Middle frontal gyrus (tissue), 1 donor: ENCODE measurements at regions not wholly inside any gene's neighbourhood (a gene's known extent, or its start where the extent isn't known, plus 50 kb on each side); places are given as distances from the start of the nearest gene placed in this dataset.

Experiments
- DNase-seq: peaks from one replicate; pipeline ENCODE4 v3.0.0-alpha.2; 2015; ENCODE audit warnings: low spot score; ENCODE audit errors: extremely low spot score

DNA sequence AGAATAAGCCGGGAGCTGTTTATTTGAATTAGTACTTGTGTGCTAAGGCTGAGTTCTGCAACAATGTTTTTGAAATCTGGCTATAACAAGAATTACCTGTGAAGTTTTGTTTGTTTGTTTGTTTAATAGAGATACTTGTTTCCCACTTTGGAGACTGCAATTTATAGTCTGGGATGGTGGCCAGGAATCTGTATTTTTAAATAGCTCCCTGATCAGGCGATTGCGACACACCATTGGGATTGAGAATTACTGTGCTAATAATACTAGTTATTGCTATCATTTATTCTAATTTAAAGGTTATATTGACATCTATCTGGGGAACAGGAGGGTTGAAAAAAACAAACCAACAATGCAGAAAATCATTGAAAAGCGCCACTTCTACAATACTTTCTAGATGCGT lies 951.6 kb upstream of the TENM3 start:
- no peak for DNase-seq

DNA sequence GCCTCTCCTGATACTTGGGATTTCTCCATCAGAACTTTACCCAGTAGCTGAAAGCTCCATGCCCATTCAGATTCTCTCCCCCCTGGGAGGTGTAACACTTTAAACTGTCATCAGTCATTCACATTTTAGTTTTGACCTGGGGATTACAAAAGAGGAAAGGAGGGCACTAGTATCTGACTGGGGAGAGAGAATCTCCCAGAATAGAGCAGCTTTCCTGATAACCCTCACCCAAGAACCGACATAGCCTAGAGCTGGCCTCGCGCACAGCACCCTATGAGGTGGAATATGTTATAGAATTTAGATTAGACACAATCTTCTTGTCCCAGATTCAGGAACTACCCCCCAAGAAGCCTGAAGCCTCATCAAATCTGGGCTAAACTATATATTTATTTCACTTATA lies 950.2 kb upstream of the TENM3 start:
- DNase-seq = no peak

DNA sequence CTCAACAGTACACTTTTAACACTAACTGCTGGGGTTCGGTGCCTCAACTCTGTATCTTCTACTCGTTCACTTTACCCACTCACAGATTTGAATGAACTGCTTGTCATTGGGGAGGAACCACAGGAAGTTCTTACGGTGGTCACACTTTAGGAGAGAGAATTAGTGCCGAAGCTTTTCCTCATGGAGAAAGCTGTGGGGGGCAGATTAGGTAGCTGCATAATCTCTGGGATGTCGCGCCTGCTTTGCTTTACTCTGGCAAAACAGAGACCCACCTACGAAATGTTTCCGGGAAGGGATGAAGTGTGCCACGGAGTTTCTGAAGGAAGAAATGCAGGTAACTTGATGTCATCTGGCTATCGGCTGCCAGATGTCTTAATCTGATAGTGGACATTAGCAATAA lies 949.7 kb upstream of the TENM3 start:
- DNase-seq = no peak

DNA sequence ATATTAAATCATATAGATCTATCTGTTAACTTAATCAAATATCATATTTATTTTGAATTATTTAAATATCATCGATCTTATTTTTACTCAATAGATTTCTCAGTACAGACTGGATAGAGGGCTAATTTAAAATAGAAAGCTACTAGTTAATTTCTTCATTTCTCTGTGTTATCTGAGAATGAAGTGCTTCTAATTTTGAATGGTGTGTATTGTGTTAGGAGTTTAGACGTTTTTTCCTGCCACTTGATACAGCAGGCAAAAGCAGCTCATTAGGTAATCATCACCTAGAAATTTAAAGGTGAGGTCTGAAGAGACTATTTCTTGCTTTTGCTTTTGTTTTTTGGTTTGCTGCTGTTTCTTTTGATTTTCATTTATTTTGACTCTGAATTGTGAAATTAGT lies 948.8 kb upstream of the TENM3 start:
- DNase-seq = no peak

DNA sequence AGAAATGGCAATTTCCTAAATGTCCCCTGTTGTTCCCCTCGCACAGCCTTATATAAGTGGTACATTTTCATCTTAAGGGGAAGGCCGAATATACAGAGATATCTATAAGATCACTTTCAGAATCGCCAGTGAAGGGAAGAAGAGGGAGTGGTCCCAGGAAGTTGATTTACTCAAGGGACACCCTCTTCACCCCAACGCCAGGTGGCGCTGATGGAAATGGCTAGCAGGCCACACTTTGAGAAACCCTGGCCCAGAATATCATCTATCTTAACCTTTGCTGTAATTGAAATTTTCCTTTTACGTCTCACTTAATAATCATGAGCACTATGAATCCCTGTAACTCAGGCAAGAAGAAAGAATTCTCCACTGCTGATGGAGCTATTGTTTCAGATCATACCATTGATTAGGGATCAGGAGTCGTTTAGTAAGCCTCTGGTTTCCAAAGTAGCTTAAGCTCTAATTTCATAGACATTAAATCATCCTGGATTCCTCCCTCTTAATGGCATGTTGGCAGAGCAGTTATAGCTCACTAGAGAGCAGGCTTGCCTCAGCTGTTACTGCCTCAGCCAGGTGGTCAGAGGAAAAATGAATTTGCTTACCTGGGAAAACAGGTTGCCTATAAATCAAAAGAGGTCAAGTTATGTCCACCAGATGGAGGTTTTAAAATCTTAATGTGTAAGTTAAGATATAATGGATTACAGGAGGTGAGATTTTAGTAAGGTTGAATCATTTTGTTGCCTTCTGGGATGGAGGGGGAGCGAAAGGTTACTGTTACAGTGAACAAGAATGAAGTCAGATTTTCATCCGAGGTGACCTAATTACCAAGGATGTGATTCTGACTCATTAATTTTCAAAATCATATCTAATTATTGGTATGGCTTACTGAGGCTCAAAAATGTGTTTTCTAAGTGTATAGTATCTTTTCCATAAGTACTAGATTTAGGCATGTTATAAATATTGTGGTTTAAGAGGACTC lies 941.2 kb upstream of the TENM3 start:
- no peak for DNase-seq

DNA sequence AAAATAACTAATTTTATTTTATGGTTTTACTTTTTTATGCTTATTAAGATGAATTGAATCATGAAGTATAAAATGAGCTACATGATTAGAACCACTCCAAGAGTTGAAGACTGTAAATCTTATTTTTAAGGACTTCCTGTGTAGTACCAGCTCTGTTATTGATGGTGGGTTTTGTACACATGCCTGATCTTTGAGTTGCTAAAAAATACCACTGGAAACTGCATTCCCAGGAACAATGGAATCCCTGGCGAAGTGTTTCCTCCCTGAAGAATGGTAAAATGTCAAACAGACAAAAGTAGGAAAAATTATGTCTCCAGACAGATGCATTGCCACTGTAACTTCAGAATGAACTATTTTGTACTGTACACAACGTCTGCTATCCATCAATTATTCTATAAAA lies 935.4 kb upstream of the TENM3 start:
- DNase-seq = no peak

DNA sequence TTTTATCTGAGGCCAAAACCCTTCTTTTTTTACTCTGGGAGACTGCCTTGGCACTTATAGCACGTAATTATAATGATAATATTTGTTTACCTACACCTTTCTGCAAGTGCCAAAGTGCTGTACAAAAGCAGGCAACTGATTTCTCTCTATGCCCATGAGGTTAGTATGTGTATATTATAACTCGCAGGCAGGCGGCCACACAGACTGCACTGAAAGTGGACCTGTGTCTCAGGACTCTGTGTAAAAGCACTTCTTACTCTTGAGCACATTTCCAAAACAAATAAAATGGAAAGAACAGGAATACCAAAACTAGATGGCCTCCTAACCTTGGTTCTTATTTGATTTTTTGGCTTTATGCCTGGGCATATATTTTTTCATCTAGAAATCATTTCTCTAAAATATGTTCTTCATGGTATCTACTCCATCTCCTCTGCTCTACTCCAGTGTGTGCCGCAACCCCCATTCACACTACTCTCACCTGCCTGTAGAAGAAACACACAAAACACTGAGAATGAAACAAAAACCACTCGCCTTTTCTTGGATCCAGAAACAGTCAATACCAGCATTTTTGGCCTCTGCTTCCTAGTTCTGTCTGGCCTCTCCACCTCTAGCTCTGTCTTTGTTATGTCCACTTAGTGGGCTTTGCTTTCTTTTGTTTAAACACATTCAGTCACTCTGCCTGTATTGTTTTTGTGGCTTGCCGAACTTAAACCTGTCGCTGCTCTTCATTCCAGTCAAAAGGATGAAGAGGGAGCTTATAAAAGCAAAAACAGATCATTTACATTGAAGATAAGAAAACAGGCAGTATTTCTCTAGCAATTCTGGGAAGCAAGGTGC lies 934.5 kb upstream of the TENM3 start:
- DNase-seq = no peak

DNA sequence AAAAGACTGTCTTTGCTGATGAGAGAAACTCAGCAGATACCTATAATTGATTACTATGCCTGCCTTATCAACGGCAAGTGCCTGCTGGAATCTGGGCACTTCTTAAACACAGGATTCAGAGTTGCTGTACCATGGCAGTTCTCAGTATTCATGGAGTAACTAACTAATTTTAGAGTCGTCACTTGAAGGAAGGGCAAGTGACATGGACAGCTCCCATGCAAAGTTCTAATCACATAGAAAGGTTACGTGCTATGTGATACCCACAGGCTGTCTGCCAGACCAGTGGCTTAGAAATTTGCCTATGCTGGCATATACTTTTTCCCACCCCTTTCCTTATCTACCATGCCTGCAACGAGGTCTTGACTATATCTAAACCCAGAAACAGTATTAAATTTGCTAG lies 931.1 kb upstream of the TENM3 start:
- no peak for DNase-seq

DNA sequence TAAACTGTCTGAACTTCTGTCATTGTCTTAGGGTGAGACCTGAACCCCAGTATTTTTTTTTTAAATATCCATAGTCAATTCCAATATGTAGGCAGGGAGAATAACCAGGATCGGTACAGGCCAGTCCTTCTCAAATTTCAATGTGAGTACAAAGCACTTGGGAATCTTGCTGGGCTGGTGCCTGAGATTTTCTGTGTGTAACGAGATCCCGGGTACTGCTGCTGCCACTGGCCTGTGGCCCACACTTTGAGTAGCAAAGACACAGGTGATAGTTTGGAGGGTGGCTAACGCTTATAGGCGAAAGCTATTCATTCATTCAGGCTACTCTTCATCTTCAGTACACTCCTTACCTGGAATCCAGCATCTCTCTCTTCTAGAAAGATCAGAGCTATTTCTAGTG lies 923.6 kb upstream of the TENM3 start:
- no peak for DNase-seq

DNA sequence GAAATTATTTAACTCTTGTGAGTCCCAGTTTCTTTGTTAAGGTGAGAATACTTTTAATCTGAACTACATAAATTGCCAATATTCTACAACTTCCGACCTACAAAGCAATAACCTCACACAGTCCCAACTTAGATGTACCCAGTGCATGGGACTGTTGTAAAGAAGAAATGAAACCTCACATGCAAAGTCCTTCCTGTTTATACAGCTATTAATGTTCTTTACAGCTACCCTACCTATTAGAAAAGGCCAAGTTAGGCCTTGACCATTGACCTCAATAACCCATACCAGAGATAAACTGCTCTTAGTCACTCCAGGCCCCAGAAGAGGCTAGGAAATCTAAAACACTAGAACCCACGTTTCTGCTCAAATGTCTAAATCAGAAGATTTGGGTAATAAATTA lies 920.1 kb upstream of the TENM3 start:
- DNase-seq = no peak

DNA sequence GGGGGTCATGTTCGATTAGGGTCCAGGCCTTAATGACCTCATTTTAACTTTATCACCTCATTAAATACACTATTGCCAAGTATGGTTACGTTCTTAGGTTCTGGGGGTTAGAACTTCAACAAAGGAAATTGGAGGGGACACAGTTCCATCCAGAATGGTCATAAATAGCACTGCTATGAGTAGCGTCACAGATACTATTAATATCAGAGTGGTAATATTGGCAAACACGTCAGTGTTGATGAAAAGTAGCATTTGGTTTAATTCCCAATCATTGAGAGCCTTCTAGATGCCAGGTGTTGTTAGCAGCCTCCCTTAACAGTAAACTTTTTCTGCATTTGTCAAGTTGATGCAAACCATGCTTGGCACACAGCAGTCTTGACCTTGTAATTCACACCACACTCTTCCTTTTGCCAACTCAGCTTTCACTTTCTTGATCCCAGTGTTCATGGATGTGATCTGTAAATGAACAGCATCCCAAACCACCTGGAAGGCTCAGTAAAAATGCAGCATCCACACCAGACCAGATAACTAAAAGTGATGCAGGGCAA lies 912.5 kb upstream of the TENM3 start:
- no peak for DNase-seq

DNA sequence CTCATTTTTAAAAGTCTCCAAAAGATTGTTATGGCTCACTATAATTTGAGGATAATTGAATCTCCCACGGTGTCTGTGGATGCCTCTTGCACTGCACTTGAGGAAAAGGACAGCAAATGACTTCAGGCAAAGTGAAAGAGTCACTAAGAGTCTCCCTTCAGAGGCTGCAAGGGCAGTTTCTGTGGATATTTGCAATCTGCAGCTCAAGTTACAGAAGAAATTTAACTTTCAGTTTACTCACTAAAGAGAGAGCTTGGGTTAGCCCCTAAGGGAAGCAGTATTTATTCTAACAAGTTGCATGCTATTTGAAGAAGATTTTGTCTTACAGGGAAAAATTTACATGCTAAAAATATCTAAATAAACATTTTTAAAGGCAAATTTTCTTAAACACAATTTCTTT lies 912.0 kb upstream of the TENM3 start:
- DNase-seq = no peak

DNA sequence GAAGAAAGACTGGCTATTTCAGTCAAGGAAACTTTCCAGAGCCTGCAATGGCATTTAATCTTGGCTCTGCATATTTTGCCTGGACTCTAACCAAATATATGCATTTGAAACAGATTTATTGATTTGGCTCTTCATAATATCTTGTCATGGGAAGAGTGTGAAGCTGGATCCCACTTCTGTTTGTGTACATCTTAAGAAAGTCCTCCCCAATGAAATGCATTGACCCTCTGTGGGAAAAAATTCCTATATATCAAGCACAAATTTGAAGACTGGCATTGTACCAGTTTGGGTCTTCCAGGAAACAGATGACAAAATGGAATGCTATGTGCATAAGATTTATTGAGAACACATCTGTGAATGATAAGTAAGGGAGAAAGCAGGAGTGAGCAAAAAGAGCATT lies 897.3 kb upstream of the TENM3 start:
- DNase-seq = no peak

DNA sequence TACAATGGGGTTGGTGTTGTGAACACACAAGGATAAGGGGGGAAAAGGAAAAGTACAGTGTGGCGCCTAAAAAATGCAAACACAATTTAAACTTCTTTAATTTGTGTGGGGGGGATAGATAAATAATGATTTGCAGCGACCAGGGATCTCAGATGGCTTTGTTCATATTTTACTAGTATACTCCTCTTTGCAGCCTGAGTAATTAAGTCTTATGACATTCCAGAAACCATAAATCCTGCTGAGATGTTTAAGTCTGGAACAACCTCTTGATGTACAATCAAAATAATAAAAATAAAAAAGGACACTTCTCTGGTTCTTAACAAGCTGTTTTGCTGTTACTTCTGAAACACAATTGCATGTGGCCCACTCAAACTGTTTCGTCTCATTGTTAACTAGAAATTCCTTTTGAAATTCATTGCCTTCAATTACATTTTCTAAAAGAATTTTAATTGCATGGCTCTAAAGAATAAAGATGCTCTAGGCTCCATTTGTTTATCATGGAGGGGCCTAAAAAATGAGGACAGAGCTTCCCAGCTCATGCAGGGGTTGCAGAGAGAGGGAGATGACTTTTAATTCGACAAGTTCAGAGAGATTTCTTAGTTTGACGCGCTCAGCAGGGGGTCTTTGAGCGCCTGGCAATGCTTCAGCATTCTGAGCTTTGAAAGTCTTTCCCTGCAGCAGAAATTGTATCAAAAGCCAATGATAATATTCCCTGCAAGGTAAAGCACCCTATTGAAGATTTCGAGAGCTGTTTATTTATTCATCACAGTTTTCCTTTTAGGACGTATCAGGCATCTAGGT lies 892.4 kb upstream of the TENM3 start:
- DNase-seq = no peak

DNA sequence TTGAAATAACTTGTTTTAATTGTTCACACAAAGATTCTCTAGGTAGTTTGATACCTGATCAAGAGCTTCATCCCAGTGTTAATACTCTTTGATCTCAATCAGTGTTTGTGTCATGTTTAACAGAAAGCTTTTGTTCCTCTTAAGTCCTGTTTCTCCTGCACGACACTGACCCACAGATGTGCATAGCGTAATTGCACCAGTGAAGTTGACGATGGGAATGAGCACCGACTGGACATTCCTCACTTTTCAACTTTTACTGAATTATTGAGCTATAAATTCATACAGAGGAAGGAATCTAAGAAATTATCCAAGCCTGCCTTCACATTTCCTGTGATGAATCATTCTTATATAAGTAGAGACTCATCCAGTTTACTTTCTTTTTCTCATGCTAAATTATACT lies 878.7 kb upstream of the TENM3 start:
- DNase-seq = no peak

DNA sequence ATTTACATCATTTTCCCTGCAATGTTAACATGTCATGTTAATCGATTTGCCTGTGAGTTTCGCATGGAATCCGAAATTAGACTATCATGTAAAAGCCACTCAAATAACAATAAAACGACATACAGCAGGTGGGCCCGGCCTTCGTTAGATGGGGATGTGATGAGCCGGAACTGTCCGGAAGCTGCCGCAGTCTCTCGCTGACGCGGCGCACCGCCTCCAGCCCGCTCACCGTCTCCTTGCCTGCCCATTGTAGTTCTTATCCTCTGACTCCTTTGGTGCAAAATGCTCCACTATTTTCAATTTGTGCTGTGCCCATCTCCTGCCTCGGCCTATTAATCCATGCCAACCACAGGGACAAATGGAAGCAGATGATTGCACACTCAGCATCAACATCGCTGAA lies 877.5 kb upstream of the TENM3 start:
- DNase-seq = no peak

DNA sequence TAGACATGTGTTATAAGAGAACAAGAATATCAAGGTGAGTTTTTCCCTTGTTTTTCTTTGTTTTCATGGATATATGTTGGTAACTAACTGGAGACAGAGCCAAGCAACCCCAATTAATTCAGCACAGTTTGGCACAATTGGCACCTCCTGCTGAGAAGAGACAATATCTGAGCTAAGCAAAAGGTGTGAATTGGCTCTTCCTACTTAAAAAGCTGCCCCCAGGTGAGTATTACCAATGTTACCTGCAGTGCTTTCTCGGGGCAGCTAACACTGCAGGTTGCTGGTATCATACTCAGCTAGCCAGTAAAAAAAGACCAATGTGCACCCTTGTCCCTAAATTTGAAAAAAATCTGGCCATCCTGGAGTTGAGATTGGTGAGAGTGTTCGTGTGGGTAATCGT lies 871.2 kb upstream of the TENM3 start:
- no peak for DNase-seq

DNA sequence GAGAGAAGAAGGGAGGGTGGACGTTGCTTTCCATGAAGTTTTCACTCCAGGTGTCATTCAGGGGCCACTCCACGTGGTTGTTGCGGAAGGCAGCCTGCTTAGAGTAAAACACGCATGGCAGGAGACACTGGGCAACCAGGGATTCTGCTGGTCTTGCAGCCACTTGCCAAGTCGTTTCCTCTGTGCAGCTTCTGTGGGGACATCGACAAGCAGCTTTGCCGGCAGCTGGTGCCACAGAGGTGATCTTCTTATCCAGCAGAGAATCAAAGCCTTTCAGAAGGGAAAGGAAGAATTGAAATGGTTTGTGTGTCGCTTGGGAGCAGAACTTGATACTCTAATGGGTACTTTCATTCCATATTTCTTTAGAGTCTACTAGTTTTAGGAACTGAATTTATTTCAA lies 867.1 kb upstream of the TENM3 start:
- DNase-seq = no peak

DNA sequence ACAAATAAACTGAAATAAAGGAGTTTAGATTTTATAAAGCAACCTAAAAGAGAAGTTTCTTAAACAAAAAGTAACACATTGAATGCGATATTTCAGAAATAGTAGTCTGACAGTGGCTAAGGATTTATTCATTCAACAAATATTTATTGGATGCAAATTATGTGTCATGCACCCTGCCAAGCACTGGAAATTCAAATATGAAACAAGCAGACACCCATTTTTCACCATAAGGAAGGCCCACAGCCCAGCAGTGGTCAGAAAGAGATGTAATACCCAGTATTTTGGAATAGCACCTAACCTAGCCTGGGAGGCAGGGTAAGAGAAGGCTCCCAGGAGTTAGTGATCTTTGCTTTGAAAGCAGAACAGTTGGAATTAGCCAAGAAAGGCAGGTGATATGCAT lies 855.1 kb upstream of the TENM3 start:
- no peak for DNase-seq

DNA sequence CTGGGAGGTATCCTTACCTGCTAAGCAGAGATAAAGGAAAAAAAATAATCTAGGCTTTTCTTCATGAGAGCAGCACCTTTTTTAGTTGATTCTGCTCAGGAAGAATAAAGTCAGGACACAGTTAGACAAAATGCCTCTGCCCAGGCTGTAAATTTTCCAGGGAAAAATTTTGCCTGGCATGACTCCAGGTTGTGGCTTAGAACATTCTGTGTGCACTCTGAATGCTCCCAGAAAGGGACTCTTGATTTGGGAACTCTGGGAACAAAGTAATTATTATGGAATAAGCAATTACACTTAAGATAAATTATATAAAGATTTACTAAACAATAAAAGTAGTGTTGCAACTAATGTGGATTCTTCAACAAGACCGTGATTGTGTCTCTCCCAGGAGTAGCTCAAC lies 826.2 kb upstream of the TENM3 start:
- DNase-seq = no peak

DNA sequence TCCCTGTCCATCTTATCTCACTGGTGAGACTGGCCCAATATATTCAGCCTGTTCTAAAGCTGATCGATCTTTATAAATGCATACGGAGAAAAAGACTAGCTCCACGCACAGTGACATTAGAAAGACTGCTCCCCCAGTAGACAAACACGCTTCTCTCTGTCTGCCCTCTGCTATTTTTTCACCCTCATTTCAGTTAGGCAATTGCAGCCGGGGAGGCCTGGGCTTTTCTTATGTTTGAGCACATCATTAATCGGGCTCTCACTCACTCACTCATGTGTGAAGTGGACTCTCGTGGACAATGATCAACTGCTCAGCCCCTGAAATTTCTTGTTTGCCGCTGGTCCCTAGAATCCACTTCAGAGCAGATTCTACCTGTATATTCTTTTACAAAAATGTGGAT lies 824.7 kb upstream of the TENM3 start:
- no peak for DNase-seq
